Liver (tissue), 7 donors: ENCODE measurements at regions not wholly inside any gene's neighbourhood (a gene's known extent, or its start where the extent isn't known, plus 50 kb on each side); places are given as distances from the start of the nearest gene placed in this dataset.

Experiments used
- DNase-seq: peaks from one replicate; pipeline ENCODE4 v3.0.0-alpha.2; 2017; ENCODE audit warnings: low spot score
- H3K27ac ChIP-seq, 2 donors: one replicate each; pipeline ENCODE4 v1.7.0; 2013; ENCODE audit warnings: inconsistent platforms in 2 of 2, low read length in 2 of 2, control low read depth in 1 of 2, low read depth in 1 of 2, mild to moderate bottlenecking in 1 of 2
- H3K27me3 ChIP-seq, 4 donors: one replicate each; pipeline versions ENCODE4 v1.6.1 to v1.7.0; 2013; ENCODE audit warnings: low read length in 3 of 4, inconsistent platforms in 1 of 4, mild to moderate bottlenecking in 1 of 4, moderate library complexity in 1 of 4; ENCODE audit not compliant: control insufficient read depth in 4 of 4, insufficient read depth in 4 of 4
- H3K36me3 ChIP-seq, 4 donors: one replicate each; pipeline versions ENCODE4 v1.6.1 to v1.7.0; 2013; ENCODE audit warnings: low read length in 3 of 4, mild to moderate bottlenecking in 3 of 4, low read depth in 1 of 4, moderate library complexity in 1 of 4; ENCODE audit not compliant: control insufficient read depth in 4 of 4, insufficient read depth in 3 of 4
- H3K4me1 ChIP-seq, 4 donors: one replicate each; pipeline versions ENCODE4 v1.6.1 to v1.7.0; 2013; ENCODE audit warnings: low read length in 3 of 4, mild to moderate bottlenecking in 3 of 4, moderate library complexity in 1 of 4; ENCODE audit not compliant: control insufficient read depth in 4 of 4, insufficient read depth in 4 of 4
- H3K4me3 ChIP-seq, 3 donors: one replicate each; pipeline versions ENCODE4 v1.6.1 to v1.7.0; 2013; ENCODE audit warnings: low read length in 3 of 3, control low read depth in 1 of 3, low read depth in 1 of 3, mild to moderate bottlenecking in 1 of 3
- H3K9ac ChIP-seq, 2 donors: one replicate each; pipeline ENCODE4 v1.7.0; 2013; ENCODE audit warnings: low read length in 2 of 2, mild to moderate bottlenecking in 2 of 2, moderate library complexity in 2 of 2, control low read depth in 1 of 2, low read depth in 1 of 2
- H3K9me3 ChIP-seq, 4 donors: one replicate each; pipeline versions ENCODE4 v1.6.1 to v1.7.0; 2013; ENCODE audit warnings: low read length in 3 of 4; ENCODE audit not compliant: control insufficient read depth in 4 of 4
- ATF3 ChIP-seq: IDR thresholded peaks from 2 replicates; pipeline ENCODE4 v1.6.1; 2016; ENCODE audit warnings: antibody characterized with exemption
- EGR1 ChIP-seq, 2 donors: IDR thresholded peaks; 2 replicates each; pipeline ENCODE4 v1.6.1; 2016 to 2018; ENCODE audit warnings: antibody characterized with exemption in 2 of 2, low read depth in 2 of 2
- FOXA1 ChIP-seq: IDR thresholded peaks from 2 replicates; pipeline ENCODE4 v1.6.1; 2016; ENCODE audit warnings: antibody characterized with exemption
- GABPA ChIP-seq, 2 donors: IDR thresholded peaks in 1 of 2; conservative IDR thresholded peaks in 1 of 2; 2 replicates each; pipeline ENCODE4 v1.6.1; 2016; ENCODE audit warnings: antibody characterized with exemption in 2 of 2, mild to moderate bottlenecking in 1 of 2, moderate library complexity in 1 of 2
- HNF4A ChIP-seq, 2 donors: conservative IDR thresholded peaks; 2 replicates each; pipeline ENCODE4 v1.6.1; 2016; ENCODE audit warnings: antibody characterized with exemption in 2 of 2, mild to moderate bottlenecking in 2 of 2
- JUND ChIP-seq, 2 donors: IDR thresholded peaks; 2 replicates each; pipeline ENCODE4 v1.6.1; 2016; ENCODE audit warnings: antibody characterized with exemption in 2 of 2
- NR2F2 ChIP-seq: IDR thresholded peaks from 2 replicates; pipeline ENCODE4 v1.6.1; 2016; ENCODE audit warnings: antibody characterized with exemption
- REST ChIP-seq: IDR thresholded peaks from 2 replicates; pipeline ENCODE4 v1.6.1; 2016; ENCODE audit warnings: antibody characterized with exemption, mild to moderate bottlenecking
- SP1 ChIP-seq: IDR thresholded peaks from 2 replicates; pipeline ENCODE4 v1.6.1; 2018; ENCODE audit warnings: antibody characterized with exemption, mild to moderate bottlenecking
- YY1 ChIP-seq: IDR thresholded peaks from 2 replicates; pipeline ENCODE4 v1.6.1; 2016; ENCODE audit warnings: antibody characterized with exemption, mild to moderate bottlenecking
- WGBS: extraction: QIAGEN DNeasy Blood & Tissue Kit; methylation state at CpG from one replicate; pipeline ENCODE4 v1.1.7; 2013; 5-methylcytosine and 5-hydroxymethylcytosine counted together
- TF ChIP-seq, protein P1 (sequence below): IDR thresholded peaks from 2 replicates; pipeline ENCODE4 v1.6.1; 2016; ENCODE audit warnings: antibody characterized with exemption
- donor health status: healthy.
- donor health status: healthy.
- donor health status: healthy.
- donor health status: healthy.

- TF ChIP-seq REST (no peak), FOXA1 (no peak), EGR1 (IDR thresholded peaks at IDR 0.05; ENCODE audit: low read depth in 2 of 2) (no peak), NR2F2 (no peak)
Measured at GRCh38 chr2:17303054-17303453, 215.2 kb downstream of the RAD51AP2 start (continued).

- Histone ChIP-seq H3K27ac (no peak overlapping the region), H3K27me3 (no peaks in the 10 kb centered on the region), H3K4me3 (no peak overlapping the region), H3K36me3 (no peaks in the 10 kb centered on the region), H3K9me3 (no peaks in the 10 kb centered on the region), H3K4me1 (no peaks in the 10 kb centered on the region), H3K9ac (no peak overlapping the region)
- TF ChIP-seq SP1 (no peak), YY1 (no peak), REST (no peak), FOXA1 (no peak), EGR1 (IDR thresholded peaks at IDR 0.05; ENCODE audit: low read depth in 2 of 2) (no peak), NR2F2 (no peak)
- no peak for DNase-seq
- WGBS = 35% methylated on average over 1 of the region's 1 CpG
Measured at GRCh38 chr2:17302281-17302680, 216.0 kb downstream of the RAD51AP2 start.

DNA sequence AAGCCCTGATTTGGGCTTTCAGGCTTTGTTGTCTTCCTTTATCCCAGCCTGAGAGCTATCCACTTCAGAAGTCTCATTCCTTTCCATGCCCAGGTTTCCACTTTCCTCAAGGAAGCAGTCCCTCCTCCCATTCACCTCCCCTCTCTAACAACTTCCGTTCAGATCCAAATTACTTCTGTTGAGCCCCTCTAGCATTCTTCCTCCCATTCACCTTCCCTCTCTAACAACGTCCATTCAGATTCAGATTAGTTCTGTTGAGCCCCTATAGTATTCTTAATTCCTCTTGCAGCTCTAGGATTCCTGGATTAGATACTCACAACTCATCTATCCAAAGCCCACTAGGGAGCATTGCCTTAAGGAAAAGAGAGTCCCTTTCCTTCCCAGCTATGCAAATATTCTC is 216.8 kb downstream of the RAD51AP2 start:
- WGBS = 84% methylated on average over 2 of the region's 2 CpGs
- Histone ChIP-seq H3K4me3 (no peak overlapping the region), H3K27ac (no peak overlapping the region), H3K4me1 (no peaks in the 10 kb centered on the region), H3K36me3 (no peaks in the 10 kb centered on the region), H3K9ac (no peak overlapping the region), H3K9me3 (no peaks in the 10 kb centered on the region), H3K27me3 (no peaks in the 10 kb centered on the region)
- TF ChIP-seq NR2F2 = no peak
- TF ChIP-seq REST = no peak
- no peak for TF ChIP-seq ATF3
- TF ChIP-seq FOXA1 = no peak
- TF ChIP-seq JUND (IDR thresholded peaks at IDR 0.05) = no peak
- TF ChIP-seq, protein P1, sequence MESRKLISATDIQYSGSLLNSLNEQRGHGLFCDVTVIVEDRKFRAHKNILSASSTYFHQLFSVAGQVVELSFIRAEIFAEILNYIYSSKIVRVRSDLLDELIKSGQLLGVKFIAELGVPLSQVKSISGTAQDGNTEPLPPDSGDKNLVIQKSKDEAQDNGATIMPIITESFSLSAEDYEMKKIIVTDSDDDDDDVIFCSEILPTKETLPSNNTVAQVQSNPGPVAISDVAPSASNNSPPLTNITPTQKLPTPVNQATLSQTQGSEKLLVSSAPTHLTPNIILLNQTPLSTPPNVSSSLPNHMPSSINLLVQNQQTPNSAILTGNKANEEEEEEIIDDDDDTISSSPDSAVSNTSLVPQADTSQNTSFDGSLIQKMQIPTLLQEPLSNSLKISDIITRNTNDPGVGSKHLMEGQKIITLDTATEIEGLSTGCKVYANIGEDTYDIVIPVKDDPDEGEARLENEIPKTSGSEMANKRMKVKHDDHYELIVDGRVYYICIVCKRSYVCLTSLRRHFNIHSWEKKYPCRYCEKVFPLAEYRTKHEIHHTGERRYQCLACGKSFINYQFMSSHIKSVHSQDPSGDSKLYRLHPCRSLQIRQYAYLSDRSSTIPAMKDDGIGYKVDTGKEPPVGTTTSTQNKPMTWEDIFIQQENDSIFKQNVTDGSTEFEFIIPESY = no peak
- no peak for TF ChIP-seq HNF4A (conservative IDR thresholded peaks at IDR 0.05)
- TF ChIP-seq SP1 = no peak
- TF ChIP-seq GABPA (IDR thresholded peaks at IDR 0.05 in 1 of 2, conservative IDR thresholded peaks at IDR 0.05 in 1 of 2) = no peak
- no peak for TF ChIP-seq EGR1 (IDR thresholded peaks at IDR 0.05; ENCODE audit: low read depth in 2 of 2)
- no peak for DNase-seq
